Mesendoderm (in vitro differentiated cells): ENCODE measurements at regions not wholly inside any gene's neighbourhood (a gene's known extent, or its start where the extent isn't known, plus 50 kb on each side); places are given as distances from the start of the nearest gene placed in this dataset.
"Not testable (repeated sequence)": the region's sequence is repeated elsewhere in the genome, so short reads cannot be mapped to it uniquely, and the experiment has no call there.

Experiments used
- DNase-seq: peaks from one replicate; pipeline ENCODE4 v3.0.0; 2013
- H2AK5ac ChIP-seq: 2 replicates; pipeline ENCODE4 v1.6.1; 2013; ENCODE audit warnings: low read length, inconsistent platforms
- H2BK120ac ChIP-seq: 2 replicates; pipeline ENCODE4 v1.6.1; 2013; ENCODE audit warnings: low read depth, mild to moderate bottlenecking, low read length, moderate library complexity, mixed read lengths
- H2BK15ac ChIP-seq: replicated peaks from 2 replicates; pipeline ENCODE4 v1.6.1; 2013; ENCODE audit warnings: low read depth, mild to moderate bottlenecking, moderate library complexity
- H2BK5ac ChIP-seq: 2 replicates; pipeline ENCODE4 v1.6.1; 2013; ENCODE audit warnings: low read length, inconsistent platforms
- H3K18ac ChIP-seq: 2 replicates; pipeline ENCODE4 v1.6.1; 2013; ENCODE audit warnings: mild to moderate bottlenecking, low read length, mixed read lengths
- H3K23ac ChIP-seq: one replicate; pipeline ENCODE4 v1.6.1; 2013; ENCODE audit warnings: low read length
- H3K27ac ChIP-seq: 2 replicates; pipeline ENCODE4 v1.5.1; 2013; ENCODE audit warnings: low read depth, mild to moderate bottlenecking, inconsistent platforms, low read length, moderate library complexity
- H3K27me3 ChIP-seq: 2 replicates; pipeline ENCODE4 v1.6.1; 2013; ENCODE audit warnings: low read length, control low read depth, mild to moderate bottlenecking, inconsistent platforms; ENCODE audit not compliant: insufficient read depth, poor library complexity
- H3K36me3 ChIP-seq: 2 replicates; pipeline ENCODE4 v1.6.1; 2013; ENCODE audit warnings: low read length, inconsistent platforms; ENCODE audit not compliant: control insufficient read depth, insufficient read depth
- H3K4ac ChIP-seq: one replicate; pipeline ENCODE4 v1.6.1; 2013; ENCODE audit warnings: low read depth, mild to moderate bottlenecking, low read length, moderate library complexity
- H3K4me1 ChIP-seq: 2 replicates; pipeline ENCODE4 v1.6.1; 2013; ENCODE audit warnings: low read depth, low read length, inconsistent platforms; ENCODE audit not compliant: control insufficient read depth
- H3K4me2 ChIP-seq: 2 replicates; pipeline ENCODE4 v1.6.1; 2013; ENCODE audit warnings: low read length
- H3K4me3 ChIP-seq: 2 replicates; pipeline ENCODE4 v1.5.1; 2013; ENCODE audit warnings: mild to moderate bottlenecking, low read length
- H3K56ac ChIP-seq: one replicate; pipeline ENCODE4 v1.6.1; 2013; ENCODE audit warnings: low read length
- H3K79me1 ChIP-seq: 2 replicates; pipeline ENCODE4 v1.6.1; 2013; ENCODE audit warnings: low read length, inconsistent platforms
- H3K79me2 ChIP-seq: 2 replicates; pipeline ENCODE4 v1.6.1; 2013; ENCODE audit warnings: mild to moderate bottlenecking, low read length; ENCODE audit not compliant: control insufficient read depth, insufficient read depth
- H3K9ac ChIP-seq: 2 replicates; pipeline ENCODE4 v1.6.1; 2013; ENCODE audit warnings: low read length, inconsistent platforms
- H4K5ac ChIP-seq: one replicate; pipeline ENCODE4 v1.6.1; 2013; ENCODE audit warnings: low read length
- H4K8ac ChIP-seq: one replicate; pipeline ENCODE4 v1.6.1; 2013; ENCODE audit warnings: low read depth, mild to moderate bottlenecking, control low read depth, low read length, moderate library complexity
- WGBS: extraction: QIAGEN DNeasy Blood & Tissue Kit; methylation state at CpG from one replicate; pipeline ENCODE4 v1.1.7; 2013; ENCODE audit warnings: low lambda C conversion rate, missing lambda C conversion rate; ENCODE audit not compliant: insufficient coverage; ENCODE audit errors: extremely low coverage; 5-methylcytosine and 5-hydroxymethylcytosine counted together

GRCh38 chr10:55537497-55537896 lies 736.5 kb upstream of the PCDH15 start:
- not testable (repeated sequence) for H3K4me1 ChIP-seq, H4K5ac ChIP-seq, H3K18ac ChIP-seq, H3K4me2 ChIP-seq, H3K23ac ChIP-seq, H3K9ac ChIP-seq, H2AK5ac ChIP-seq, H3K27me3 ChIP-seq, H3K56ac ChIP-seq, H3K4me3 ChIP-seq, H2BK120ac ChIP-seq, DNase-seq, H3K4ac ChIP-seq, H2BK5ac ChIP-seq, H3K79me1 ChIP-seq, H4K8ac ChIP-seq, H2BK15ac ChIP-seq, H3K27ac ChIP-seq, H3K79me2 ChIP-seq, H3K36me3 ChIP-seq
- no CpG with 5 or more reads among the region's 7 CpGs for WGBS

- Histone ChIP-seq H3K27me3 (no peaks in the 10 kb centered on the region), H3K18ac (no peak overlapping the region), H3K4me2 (no peak overlapping the region), H3K79me1 (no peaks in the 10 kb centered on the region), H2BK120ac (no peak overlapping the region), H2AK5ac (no peak overlapping the region), H2BK15ac (no peak overlapping the region), H3K4me1 (no peaks in the 10 kb centered on the region), H3K27ac (no peak overlapping the region), H2BK5ac (no peak overlapping the region), H3K36me3 (no peaks in the 10 kb centered on the region), H4K8ac (no peak overlapping the region), H3K4ac (no peak overlapping the region), H3K9ac (no peak overlapping the region), H3K79me2 (no peaks in the 10 kb centered on the region), H3K4me3 (no peak overlapping the region), H3K56ac (no peak overlapping the region), H3K23ac (no peak overlapping the region), H4K5ac (no peak overlapping the region)
- DNase-seq, result peak; percentile 19
- no CpG with 5 or more reads among the region's 7 CpGs for WGBS
These were observed 718.2 kb upstream of the PCDH15 start for GRCh38 chr10:55519264-55519663.

GRCh38 chr10:55518416-55518815 lies 717.4 kb upstream of the PCDH15 start:
- not testable (repeated sequence) for H3K9ac ChIP-seq, H4K8ac ChIP-seq, H3K4me2 ChIP-seq, H2BK15ac ChIP-seq, H2BK5ac ChIP-seq, H3K27me3 ChIP-seq, H3K36me3 ChIP-seq, H4K5ac ChIP-seq, H3K23ac ChIP-seq, H2BK120ac ChIP-seq, H3K4me3 ChIP-seq, H3K4me1 ChIP-seq, H3K79me1 ChIP-seq, H3K27ac ChIP-seq, H3K79me2 ChIP-seq, H2AK5ac ChIP-seq, H3K4ac ChIP-seq, H3K18ac ChIP-seq, H3K56ac ChIP-seq
- no CpG with 5 or more reads among the region's 1 CpG for WGBS
- peak; percentile 64 for DNase-seq

GRCh38 chr10:55509168-55509567 lies 708.1 kb upstream of the PCDH15 start:
- Histone ChIP-seq H3K4me2 (no peak overlapping the region), H3K56ac (no peak overlapping the region), H3K27ac (no peak overlapping the region), H3K18ac (no peak overlapping the region), H3K79me1 (no peaks in the 10 kb centered on the region), H3K4me1 (no peaks in the 10 kb centered on the region), H4K8ac (no peak overlapping the region), H3K4me3 (no peak overlapping the region), H3K36me3 (no peaks in the 10 kb centered on the region), H4K5ac (no peak overlapping the region), H2BK120ac (no peak overlapping the region), H3K79me2 (no peaks in the 10 kb centered on the region), H2AK5ac (no peak overlapping the region), H2BK5ac (no peak overlapping the region), H3K23ac (no peak overlapping the region), H3K27me3 (no peaks in the 10 kb centered on the region), H2BK15ac (no peak overlapping the region), H3K9ac (no peak overlapping the region), H3K4ac (no peak overlapping the region)
- WGBS, result no CpG with 5 or more reads among the region's 4 CpGs
- no peak for DNase-seq

GRCh38 chr10:55500931-55501559 lies 700.0 kb upstream of the PCDH15 start:
- Histone ChIP-seq H2BK15ac (no peak overlapping the region), H3K27me3 (no peaks in the 10 kb centered on the region), H3K4me2 (no peak overlapping the region), H2AK5ac (no peak overlapping the region), H2BK5ac (no peak overlapping the region), H4K5ac (no peak overlapping the region), H3K9ac (no peak overlapping the region), H2BK120ac (no peak overlapping the region), H3K79me1 (no peaks in the 10 kb centered on the region), H4K8ac (no peak overlapping the region), H3K4ac (no peak overlapping the region), H3K4me1 (no peaks in the 10 kb centered on the region), H3K18ac (no peak overlapping the region), H3K56ac (no peak overlapping the region), H3K36me3 (no peaks in the 10 kb centered on the region), H3K4me3 (no peak overlapping the region), H3K27ac (no peak overlapping the region), H3K23ac (no peak overlapping the region), H3K79me2 (no peaks in the 10 kb centered on the region)
- peak; percentile 82 for DNase-seq
- WGBS, result no CpG with 5 or more reads among the region's 1 CpG

GRCh38 chr10:55497893-55498499 lies 697.0 kb upstream of the PCDH15 start:
- Histone ChIP-seq H2BK5ac (no peak overlapping the region), H3K9ac (no peak overlapping the region), H3K36me3 (no peaks in the 10 kb centered on the region), H3K27ac (no peak overlapping the region), H3K18ac (no peak overlapping the region), H3K27me3 (no peaks in the 10 kb centered on the region), H3K56ac (no peak overlapping the region), H2AK5ac (no peak overlapping the region), H2BK120ac (no peak overlapping the region), H3K23ac (no peak overlapping the region), H4K5ac (no peak overlapping the region), H2BK15ac (no peak overlapping the region), H4K8ac (no peak overlapping the region), H3K4me1 (no peaks in the 10 kb centered on the region), H3K4me3 (no peak overlapping the region), H3K79me2 (no peaks in the 10 kb centered on the region), H3K4ac (no peak overlapping the region), H3K4me2 (no peak overlapping the region), H3K79me1 (no peaks in the 10 kb centered on the region)
- WGBS, result no CpG with 5 or more reads among the region's 4 CpGs
- no peak for DNase-seq
